Neural progenitor cell (in vitro differentiated cells): ENCODE measurements at regions not wholly inside any gene's neighbourhood (a gene's known extent, or its start where the extent isn't known, plus 50 kb on each side); places are given as distances from the start of the nearest gene placed in this dataset.

Experiments
- CTCF ChIP-seq: fragments of 200-600 bp; sonication (generic); IDR thresholded peaks from 2 replicates; pipeline ENCODE4 v1.5.1; 2017; ENCODE audit warnings: antibody characterized with exemption, mild to moderate bottlenecking
- EZH2 ChIP-seq: fragments of 200-600 bp; sonication (generic); IDR thresholded peaks from 2 replicates; pipeline ENCODE4 v1.6.1; 2017; ENCODE audit warnings: antibody characterized with exemption, mild to moderate bottlenecking, moderate library complexity
- EZH2phosphoT487 ChIP-seq: fragments of 200-600 bp; sonication (generic); IDR thresholded peaks from 2 replicates; pipeline ENCODE4 v1.6.1; 2017; ENCODE audit warnings: antibody characterized with exemption

- TF ChIP-seq CTCF (no peak), EZH2phosphoT487 (no peak), EZH2 (no peak)
Observed at GRCh38 chr13:61965756-61966155, 550.1 kb upstream of the PCDH20 start.
